Right lung (tissue), 2 donors: ENCODE measurements at regions not wholly inside any gene's neighbourhood (a gene's known extent, or its start where the extent isn't known, plus 50 kb on each side); places are given as distances from the start of the nearest gene placed in this dataset.

Experiments
- DNase-seq, 2 donors: peaks; one replicate each; pipeline ENCODE4 v3.0.0-alpha.2; 2013

DNA sequence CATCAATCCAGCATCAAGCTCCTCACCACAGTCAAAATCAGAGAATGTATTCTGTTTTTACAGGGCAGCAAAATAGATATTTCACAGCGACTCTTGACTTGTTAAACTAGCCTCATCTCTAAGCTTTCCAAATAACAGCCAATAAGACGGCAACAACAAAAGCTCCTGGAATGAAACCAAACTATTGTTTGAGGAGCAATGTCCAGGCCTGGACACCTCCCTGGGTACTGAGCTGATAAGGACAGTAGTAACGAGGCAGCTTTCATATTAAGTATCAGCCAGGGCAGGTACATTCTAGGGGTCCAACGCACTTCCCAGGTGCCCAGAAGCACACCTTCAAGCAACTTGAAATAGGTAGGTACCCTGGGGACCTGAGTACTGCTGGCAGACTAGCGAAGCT lies 260.3 kb downstream of the ENC1 start:
- DNase-seq, result no peak

DNA sequence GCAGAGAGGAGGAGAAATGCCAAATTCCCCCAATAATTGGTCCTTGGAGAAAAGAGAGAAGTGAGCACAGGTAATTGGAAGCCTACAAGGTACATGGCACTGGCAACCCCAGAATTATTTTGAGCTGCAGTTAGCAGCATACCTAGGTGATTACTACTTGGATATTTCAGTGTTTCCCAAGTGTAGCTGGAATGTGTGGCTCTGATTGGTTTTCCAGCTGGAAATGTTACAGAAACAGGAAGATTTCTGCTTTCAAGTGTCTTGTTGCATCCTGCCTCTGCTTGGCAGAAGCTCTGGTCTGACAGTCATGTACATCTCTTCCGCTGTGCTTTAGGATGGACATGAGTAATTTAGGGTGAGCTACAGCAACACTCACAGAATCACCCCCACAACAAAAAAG lies 262.1 kb downstream of the ENC1 start:
- no peak for DNase-seq

DNA sequence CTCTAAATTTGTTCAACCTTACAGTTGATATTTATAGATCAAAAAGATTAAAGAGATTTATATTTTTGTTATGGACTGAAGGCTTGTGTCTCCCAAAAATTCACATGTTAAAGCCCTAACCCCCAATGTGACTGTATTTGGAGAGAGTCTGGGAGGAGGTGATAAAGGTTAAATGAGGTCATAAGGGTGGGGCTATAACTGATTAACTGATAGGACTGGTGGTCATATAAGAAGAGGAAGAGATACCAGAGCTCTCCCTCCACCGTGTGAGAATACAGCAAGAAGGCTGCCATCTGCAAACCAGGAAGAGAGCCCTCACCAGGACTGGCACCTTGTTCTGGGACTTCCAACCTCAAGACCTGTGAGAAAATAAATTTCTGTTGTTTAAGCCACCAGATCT lies 264.3 kb downstream of the ENC1 start:
- DNase-seq, result no peak

DNA sequence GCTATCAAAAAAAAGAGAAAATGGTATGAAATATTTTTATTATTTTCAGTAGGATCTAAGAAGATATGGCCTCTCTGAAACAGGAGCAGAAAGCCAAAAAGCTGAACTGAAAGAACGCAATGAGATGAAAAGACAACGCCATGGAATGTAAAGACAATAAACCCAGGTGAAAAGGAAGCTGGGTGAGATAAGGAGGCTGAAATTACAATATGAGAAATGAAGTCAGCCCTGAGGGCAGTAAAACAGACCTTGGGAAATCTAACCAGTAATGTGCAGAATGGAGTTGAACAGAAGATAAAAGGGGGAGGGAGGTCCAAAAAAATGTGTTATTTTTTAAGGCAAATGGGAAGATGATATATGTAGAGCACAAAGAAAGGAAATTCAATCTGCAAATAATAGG lies 265.3 kb downstream of the ENC1 start:
- no peak for DNase-seq

DNA sequence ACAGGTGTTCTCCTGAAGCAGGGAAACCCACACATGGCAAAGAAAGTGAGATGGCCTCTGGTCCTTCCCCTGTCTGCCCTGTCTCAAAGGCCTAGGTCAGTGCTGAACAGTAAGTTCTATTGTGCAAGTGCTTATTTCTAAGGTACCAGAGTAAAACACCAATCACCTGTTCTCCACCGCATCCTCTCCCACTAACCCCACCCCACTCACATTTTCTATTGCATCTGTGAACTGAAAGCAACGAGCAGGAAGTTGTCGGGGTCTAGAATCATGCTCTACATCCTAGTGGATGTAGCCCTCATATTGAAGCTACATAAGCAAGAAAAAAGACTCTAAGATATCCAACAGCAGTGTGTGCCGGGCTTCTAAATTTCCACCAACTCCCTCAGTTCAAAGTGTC lies 265.9 kb downstream of the ENC1 start:
- no peak for DNase-seq

DNA sequence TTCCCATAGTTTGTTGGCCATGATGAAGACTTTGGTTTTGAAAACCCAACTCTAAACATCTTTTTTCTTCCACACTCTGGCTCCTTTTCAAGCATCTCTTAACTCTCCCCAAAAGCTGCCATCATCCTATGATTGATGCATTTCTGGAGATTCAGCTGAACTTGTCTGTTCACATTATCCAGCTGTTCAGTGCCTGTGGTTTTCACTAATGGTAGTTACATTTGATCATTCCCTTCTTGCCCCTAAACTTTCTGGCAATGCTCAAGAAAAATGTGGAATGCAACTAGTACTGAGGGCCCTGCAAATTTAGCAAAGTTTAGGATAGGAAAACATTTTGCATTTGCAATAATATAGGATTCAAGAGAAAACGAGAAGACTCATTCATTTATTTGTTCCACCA lies 267.5 kb downstream of the ENC1 start:
- DNase-seq, result peak; percentile 78 to 79

DNA sequence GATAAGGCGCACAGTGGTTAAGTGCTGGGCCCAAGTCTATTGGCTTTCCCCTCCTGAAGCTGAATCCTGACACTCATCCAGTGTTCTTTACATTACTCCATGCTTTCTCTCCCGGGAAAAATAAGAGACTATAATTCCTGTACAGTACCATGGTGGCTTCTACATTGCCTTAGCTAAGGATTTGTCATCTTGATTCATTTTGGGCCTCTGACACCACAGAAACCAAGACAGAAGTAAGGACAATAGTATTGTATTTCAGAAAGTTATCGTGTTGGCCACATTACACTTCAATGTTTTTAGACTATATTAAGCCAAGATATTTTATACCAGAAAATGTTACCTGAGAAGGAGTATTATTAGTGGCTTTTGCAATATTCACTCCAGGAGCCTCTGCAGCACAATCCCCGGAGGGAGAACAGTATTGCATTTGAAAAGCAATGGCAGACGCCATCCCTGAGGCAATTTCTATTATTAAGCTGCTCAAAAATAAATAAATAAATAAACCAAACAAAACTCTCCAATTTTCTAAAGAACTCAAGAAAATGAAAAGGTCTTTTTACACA lies 267.9 kb downstream of the ENC1 start:
- DNase-seq, result no peak

DNA sequence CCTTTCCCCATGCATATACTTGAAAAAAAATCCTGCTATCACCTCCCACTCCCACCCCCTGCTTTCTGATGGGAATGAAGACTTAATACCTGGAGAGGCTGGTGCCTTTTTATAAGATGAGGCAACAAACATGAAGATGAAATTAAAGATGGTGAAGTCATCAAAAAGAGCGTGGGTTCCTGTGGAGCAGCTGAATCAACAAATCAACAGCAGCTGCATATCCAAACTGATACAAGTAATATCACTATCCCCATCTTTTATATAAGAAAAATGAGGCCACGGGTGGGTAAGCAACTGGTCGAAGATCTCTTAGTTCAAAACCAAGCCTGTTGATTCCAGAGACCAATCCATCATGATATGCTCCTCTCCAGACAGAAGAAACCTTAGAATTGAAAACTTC lies 268.5 kb downstream of the ENC1 start:
- no peak for DNase-seq

DNA sequence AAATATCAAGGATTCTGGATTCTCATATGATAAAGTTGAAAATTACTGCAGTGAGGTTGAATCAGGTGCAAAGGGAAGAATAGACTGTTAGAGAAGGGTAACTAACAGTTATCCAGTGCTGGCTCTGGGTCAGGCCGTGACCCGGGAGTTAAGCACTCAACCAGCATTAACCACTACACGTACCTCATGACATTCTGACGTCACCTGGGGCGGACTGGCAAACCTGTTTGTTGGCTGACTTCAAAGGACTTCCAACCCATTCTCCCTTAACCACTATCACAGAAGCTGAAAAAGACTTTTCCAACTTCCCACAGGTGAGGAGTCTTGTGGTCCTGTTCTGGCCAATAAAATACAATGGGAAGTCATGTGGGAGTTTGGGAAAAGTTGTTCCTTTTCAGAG lies 268.9 kb downstream of the ENC1 start:
- DNase-seq, result no peak

DNA sequence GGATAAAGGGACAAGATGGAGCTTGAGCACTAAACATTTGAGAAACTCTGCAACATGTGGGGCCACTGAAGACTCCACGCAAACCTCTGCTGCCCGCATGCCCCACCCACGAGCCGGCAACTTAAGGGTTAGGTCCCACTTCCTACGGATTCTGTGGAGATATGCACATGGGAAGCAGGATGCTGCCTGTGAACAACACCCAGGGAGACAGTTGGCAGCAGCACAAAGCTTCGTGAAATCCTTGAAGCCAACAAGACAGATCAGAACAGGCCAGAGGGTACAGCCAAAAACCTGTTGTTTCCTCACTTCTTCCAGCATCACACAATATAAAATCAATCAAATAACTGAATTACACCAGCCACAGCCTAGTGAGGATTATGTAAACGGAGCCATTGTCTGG lies 270.4 kb downstream of the ENC1 start:
- no peak for DNase-seq

DNA sequence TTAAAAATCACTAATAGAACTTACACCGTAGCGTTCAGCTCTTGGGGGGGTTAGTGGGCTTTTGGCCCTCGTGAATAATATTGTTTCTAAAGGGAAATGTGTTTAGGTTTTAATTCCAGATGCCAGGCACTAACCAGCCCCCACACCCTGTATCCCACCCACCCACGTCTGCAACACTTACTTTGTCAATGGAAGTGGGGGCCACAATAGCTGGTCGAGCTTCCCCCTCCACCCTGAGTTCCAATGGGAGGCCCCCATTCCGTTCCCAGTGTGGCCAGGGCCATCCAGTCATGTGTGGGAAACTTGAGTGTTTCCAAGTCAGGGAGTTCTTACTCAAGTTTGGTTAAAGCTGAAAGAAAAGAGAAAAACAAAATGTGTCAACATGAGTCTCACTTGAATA lies 271.4 kb downstream of the ENC1 start:
- no peak for DNase-seq

DNA sequence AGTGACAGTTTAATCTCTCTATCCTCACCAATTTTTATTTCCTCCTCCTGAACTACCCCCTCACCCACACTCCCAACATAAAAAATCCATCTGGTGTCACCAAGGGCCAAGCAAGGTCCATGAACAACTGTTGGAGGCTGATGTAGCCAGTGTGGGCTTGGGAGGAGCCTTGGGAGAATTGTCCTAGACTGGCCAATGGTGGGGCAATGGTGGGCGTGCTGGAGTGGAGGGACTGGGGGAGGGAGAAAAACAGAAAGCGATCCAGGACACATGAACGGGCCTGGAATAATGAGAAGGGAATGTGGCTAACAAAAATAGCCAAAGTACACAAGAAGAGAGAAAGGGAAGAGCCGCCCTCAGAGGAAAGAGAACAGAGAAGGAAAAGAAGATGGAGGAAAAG lies 272.6 kb downstream of the ENC1 start:
- no peak for DNase-seq

DNA sequence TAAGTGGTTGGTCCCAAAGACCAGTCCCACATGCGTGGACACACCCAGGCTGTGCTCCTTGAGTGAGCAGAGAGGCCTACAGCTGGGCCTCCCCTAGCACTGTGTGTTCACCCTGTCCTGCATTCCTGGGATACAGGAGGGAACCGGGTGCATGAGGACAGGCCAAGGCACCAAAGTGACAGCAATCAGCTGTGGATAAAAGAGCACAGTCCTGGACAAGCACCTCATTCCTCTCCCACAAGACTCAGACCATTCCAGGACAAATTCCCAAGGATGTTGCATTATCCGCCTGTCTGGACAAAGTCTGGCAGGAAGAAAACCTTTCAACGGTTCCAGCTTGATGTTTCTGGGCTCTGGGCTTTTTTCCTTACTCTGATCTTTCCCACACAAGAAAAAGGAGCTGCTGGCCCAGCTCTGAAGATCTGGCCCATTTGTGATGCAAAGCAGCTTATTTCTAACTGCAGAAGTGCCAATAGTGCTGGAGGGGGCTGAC lies 273.2 kb downstream of the ENC1 start:
- DNase-seq, result no peak

DNA sequence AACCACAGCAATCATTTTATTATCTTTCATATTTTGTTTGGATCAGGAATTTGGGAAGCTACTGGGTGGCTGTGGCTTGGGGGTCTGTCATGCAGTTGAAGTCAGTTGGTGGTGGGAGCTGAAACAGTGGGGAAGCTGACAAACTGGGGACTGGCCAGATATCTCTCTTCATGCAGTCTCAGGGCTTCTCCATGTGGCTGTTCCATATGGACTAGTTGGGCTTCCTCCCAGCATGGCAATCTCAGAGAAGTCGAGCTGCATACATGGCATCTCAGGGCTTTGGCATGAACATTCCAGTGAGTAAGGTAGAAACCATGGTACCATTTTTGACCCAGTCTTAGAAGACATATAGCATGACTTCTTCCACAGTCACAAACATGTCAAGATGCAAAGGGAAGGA lies 274.8 kb downstream of the ENC1 start:
- DNase-seq, result no peak

DNA sequence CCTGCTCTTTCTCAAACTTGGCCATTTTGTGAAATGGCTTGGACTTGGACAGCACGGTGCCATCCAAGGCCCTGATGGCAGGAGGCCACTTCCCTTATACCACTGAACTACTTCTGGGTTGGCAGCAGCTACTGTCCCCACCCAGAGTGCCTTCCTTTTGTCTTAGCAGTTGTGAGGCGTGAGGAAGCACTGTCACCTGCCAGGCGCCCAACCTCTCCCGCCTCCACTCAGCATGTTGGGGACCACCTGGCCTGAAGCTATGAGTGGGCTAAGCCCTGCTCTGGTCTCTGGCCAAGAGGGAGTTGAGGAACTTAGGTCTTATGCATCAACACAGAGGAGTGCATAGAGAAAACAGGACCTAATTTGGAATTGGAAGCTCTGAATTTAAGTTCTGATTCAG lies 276.0 kb downstream of the ENC1 start:
- no peak for DNase-seq

DNA sequence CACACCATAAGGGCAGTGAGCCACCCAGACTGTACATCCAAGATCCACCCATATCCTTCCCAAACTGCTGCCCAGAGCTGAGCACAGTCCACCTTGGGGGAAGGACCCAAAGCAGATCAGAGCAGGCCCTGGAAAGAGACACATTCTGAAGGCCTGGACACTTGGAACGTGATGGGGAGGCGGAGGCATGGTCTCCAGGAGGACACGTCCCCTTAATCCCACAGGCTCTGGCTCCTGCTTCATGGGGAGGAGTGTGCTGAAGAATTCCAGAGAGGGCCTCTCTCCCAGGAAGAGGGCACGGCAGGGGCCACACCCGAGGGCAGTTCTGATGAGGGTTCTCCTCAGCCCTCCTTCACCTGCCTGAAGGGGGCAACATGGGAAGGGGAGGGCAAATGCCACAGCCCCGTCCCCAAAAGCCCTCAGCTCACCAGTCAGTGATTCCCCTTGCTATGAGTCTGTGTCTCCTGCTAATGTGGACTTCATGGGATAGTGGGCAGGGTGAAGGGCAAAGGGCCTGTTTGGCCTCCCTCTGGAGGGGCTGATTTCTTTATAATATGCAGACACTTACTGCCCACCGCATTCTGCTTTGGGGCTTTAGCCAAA lies 276.8 kb downstream of the ENC1 start:
- DNase-seq, result no peak

DNA sequence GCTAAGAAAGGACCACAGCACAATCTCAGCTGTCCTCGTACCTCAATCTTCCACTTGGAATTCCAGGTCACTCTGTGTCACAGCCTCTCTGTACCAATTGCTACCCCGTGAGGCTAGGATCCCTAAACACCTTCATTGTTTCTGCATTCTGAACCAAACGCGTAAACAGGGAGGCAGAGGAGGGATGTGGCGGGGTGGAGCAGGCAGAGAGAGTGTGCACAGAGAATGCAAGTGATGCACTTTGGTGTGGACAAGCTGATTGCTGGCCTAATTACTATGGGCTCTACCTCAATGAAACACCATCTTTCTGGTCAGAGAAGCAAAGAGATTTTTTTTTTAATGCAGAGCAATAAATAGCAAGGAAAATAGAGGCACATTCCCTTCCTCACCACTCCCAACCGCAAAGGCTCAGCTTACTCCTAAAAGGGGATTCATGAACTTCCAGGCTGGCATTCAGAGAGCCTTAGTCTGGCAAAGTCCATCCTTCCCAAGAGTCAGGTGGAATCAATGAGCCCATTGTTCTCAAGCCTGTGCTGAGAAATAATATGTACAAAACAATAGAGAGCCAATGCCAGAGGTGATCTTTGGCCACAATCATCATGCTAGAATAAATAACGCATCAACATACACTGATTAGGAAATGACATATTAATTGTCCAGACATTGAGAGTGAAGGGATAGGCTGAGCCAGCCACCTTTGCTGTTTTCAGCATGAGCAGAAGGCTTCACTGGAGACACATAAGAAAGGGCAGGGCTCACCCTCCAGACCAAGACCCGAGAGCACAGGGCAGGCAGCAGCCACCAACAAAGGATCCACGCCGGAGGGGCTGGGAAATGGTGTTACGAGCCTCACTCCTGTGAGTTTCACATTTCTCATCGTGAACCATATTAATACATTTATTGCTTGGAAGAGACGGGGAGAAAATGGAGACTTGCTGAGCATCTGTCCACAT lies 278.8 kb downstream of the ENC1 start:
- no peak for DNase-seq

DNA sequence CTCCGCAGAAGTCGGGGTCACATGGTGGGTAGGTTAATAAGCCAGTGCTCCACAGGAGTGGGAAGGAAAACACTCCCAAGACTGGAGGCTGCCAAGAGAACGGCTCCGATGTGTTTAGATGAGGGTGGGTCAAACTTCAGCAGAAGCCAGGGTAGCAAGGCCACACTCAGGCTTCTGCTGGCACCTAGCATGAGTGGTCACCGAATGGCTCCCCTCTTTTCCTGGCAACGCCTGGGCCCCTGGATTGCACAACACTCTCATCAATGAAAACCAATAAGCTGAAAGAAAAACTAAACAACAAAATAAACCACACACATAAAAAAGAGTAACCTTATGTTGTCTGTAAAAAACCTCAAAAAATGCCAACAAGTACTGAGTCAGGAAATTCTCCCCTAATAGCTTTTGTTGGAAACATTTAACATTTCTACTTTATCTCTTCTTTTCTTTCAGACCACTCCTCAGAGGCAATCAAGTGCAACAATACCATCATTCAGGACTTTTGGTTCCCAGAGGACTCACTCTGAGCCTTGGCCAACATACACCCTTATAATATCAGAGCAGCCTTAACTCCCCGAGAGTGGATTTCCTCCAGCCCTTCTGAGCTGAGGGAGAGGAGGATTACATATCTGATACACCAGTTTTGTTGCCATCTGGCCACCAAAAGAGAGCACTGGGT lies 279.9 kb downstream of the ENC1 start:
- DNase-seq, result no peak

DNA sequence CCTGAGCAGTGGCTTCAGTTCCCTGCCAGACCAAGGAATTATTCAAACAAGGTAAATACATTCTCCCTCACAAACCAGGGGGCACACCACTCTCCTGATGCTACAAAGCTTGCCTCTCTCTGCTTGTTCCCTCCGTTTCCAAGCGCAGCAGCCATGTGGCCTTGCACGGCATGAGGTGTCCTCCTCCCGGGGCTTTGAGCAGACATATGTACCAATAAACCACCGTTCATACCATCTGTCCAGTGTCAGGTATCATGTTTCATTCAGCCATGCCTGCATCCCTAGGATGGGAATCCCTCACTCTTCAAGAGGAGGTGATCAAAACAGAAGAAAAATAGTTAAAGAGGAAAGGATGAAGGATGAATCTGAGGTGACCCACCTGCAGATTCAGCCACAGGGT lies 282.7 kb downstream of the ENC1 start:
- DNase-seq, result no peak

DNA sequence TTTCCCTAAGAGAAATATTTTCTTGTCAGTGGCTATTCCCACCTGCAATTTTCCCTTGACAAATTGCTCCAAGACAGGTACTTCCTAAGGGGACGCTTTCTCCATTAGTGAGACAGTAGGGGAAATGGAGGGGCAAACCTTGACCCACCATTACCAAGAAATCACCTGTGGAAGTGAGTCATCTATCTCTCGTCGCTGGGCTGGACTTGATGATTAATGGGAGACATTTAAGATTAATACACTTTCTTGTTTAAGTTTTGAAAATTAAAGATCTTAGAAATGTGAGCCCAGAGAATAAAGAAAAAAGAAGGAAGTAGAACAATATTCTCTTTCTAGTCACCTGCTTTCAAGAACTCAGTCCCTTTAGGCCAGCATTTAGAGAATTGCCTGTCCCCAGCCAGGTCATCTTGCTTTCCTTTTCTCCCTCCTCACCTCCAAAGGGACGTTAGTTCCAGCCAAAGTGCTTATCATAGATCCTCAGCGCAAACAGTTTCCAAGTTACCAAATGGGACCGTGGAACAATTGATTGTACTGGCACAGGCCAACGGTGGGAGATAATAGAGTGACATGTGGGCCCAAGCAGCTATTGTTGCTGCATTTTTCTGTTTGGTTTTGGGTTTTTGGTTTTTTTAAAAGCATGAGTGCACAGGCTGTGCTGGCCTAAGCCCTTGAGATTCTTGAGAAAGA lies 284.4 kb downstream of the ENC1 start:
- no peak for DNase-seq

DNA sequence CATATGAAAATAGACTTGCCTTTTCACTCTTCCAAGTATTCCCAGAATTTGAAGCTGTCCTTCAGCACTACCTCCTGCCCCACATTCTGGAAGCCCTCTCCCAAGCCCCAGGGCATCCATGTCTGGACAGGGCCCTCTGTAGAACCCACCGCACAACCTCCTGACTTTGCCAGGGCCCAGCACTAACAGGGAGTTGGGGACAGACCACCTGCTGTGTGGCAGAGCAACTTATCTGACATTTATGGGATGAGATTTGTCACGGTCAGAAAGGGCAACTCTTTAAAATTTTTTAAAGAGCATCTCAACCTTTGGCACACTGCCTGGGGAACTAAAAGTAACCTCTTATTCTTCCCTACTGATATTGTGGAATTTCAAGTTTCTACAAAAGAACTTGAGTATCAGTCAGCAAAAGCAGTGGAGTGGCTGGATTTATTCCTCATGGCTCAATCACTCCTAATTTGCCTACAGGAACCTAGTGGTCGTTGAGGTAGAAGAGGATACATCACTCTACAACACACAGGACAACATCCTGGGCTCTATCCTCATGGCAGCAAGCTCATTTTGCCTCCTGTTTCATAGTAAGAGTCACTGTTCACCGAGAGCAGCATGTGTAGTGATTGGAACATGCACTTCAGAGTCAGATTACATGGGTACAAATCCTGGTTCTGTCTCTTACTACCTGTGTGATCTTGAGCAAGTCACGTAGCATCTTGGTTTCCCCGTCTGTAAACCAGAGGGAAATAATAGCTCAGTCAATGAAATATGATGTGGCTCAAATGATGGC lies 285.3 kb downstream of the ENC1 start:
- no peak for DNase-seq
